WERI-Rb-1 (cell line): ENCODE measurements at regions not wholly inside any gene's neighbourhood (a gene's known extent, or its start where the extent isn't known, plus 50 kb on each side); places are given as distances from the start of the nearest gene placed in this dataset.

Source experiments
- DNase-seq: peaks from one replicate; pipeline ENCODE4 v3.0.0-alpha.2; 2020
- H3K27ac ChIP-seq: fragments of 250-450 bp; sonication (Bioruptor Pico); 2 replicates; pipeline ENCODE4 v1.5.1; 2020; ENCODE audit warnings: mild to moderate bottlenecking, moderate library complexity
- H3K27me3 ChIP-seq: fragments of 250-450 bp; sonication (Bioruptor Pico); 2 replicates; pipeline ENCODE4 v1.5.1; 2021; ENCODE audit warnings: mild to moderate bottlenecking, low read depth, moderate library complexity; ENCODE audit not compliant: insufficient read depth, severe bottlenecking
- H3K36me3 ChIP-seq: fragments of 250-450 bp; sonication (Bioruptor Pico); 2 replicates; pipeline ENCODE4 v1.5.1; 2020; ENCODE audit warnings: mild to moderate bottlenecking, moderate library complexity
- H3K4me3 ChIP-seq: 2 replicates; pipeline ENCODE4 v1.5.1; 2011; ENCODE audit warnings: low read depth, mild to moderate bottlenecking, control low read depth, low read length
- H3K9me3 ChIP-seq: fragments of 250-450 bp; sonication (Bioruptor Pico); 2 replicates; pipeline ENCODE4 v1.5.1; 2021; ENCODE audit warnings: mild to moderate bottlenecking, moderate library complexity; ENCODE audit not compliant: severe bottlenecking
- CTCF ChIP-seq: IDR thresholded peaks from 2 replicates; pipeline ENCODE4 v1.5.1; 2011; ENCODE audit warnings: low read depth, mild to moderate bottlenecking, control low read depth, inconsistent platforms, low read length

- no peak for DNase-seq
- no peak overlapping the region for H3K27ac ChIP-seq
These were observed 153.7 kb upstream of the IGF1 start for GRCh38 chr12:102633981-102634605.

GRCh38 chr12:102631274-102631673 is 150.9 kb upstream of the IGF1 start:
- Histone ChIP-seq H3K27ac (no peak overlapping the region), H3K4me3 (no peak overlapping the region), H3K36me3 (no peaks in the 10 kb centered on the region), H3K9me3 (no peaks in the 10 kb centered on the region), H3K27me3 (no peaks in the 10 kb centered on the region)
- no peak for TF ChIP-seq CTCF
- DNase-seq, result no peak

More at GRCh38 chr12:102633981-102634605, 153.7 kb upstream of the IGF1 start:
- H3K36me3 ChIP-seq, result no peaks in the 10 kb centered on the region
- no peak for TF ChIP-seq CTCF
- H3K9me3 ChIP-seq, result no peaks in the 10 kb centered on the region
- H3K4me3 ChIP-seq, result no peak overlapping the region
- no peaks in the 10 kb centered on the region for H3K27me3 ChIP-seq

GRCh38 chr12:102629262-102629888 is 149.0 kb upstream of the IGF1 start:
- H3K36me3 ChIP-seq, result no peaks in the 10 kb centered on the region
- DNase-seq, result no peak
- H3K4me3 ChIP-seq, result no peak overlapping the region
- H3K9me3 ChIP-seq, result no peaks in the 10 kb centered on the region
- H3K27me3 ChIP-seq, result no peaks in the 10 kb centered on the region
- TF ChIP-seq CTCF, result no peak
- no peak overlapping the region for H3K27ac ChIP-seq

GRCh38 chr12:102625819-102626218 is 145.5 kb upstream of the IGF1 start:
- H3K9me3 ChIP-seq, result no peaks in the 10 kb centered on the region
- TF ChIP-seq CTCF, result no peak
- no peak for DNase-seq
- no peak overlapping the region for H3K27ac ChIP-seq
- H3K27me3 ChIP-seq, result no peaks in the 10 kb centered on the region
- H3K36me3 ChIP-seq, result no peaks in the 10 kb centered on the region
- no peak overlapping the region for H3K4me3 ChIP-seq

- no peak for DNase-seq
- Histone ChIP-seq H3K4me3 (no peak overlapping the region), H3K36me3 (no peaks in the 10 kb centered on the region), H3K9me3 (no peaks in the 10 kb centered on the region), H3K27ac (no peak overlapping the region), H3K27me3 (no peaks in the 10 kb centered on the region)
- TF ChIP-seq CTCF, result no peak
These were observed 142.3 kb upstream of the IGF1 start for GRCh38 chr12:102622618-102623017.
